Epithelial cell of proximal tubule (primary cell): ENCODE measurements at regions not wholly inside any gene's neighbourhood (a gene's known extent, or its start where the extent isn't known, plus 50 kb on each side); places are given as distances from the start of the nearest gene placed in this dataset.
"Not testable (repeated sequence)": the region's sequence is repeated elsewhere in the genome, so short reads cannot be mapped to it uniquely, and the experiment has no call there.

Experiments used
- DNase-seq: peaks from one replicate; pipeline ENCODE4 v3.0.0-alpha.2; 2011; ENCODE audit warnings: low read depth
- H3K4me3 ChIP-seq: 2 replicates; pipeline ENCODE4 v1.5.1; 2011; ENCODE audit warnings: low read depth, mild to moderate bottlenecking, low read length
- TF ChIP-seq, protein P1 (sequence below): conservative IDR thresholded peaks from 2 replicates; pipeline ENCODE4 v1.5.1; 2012; ENCODE audit warnings: low read depth, mild to moderate bottlenecking, low read length

GRCh38 chr7:66464059-66464458 lies 164.6 kb upstream of the KCTD7 start:
- TF ChIP-seq, protein P1, sequence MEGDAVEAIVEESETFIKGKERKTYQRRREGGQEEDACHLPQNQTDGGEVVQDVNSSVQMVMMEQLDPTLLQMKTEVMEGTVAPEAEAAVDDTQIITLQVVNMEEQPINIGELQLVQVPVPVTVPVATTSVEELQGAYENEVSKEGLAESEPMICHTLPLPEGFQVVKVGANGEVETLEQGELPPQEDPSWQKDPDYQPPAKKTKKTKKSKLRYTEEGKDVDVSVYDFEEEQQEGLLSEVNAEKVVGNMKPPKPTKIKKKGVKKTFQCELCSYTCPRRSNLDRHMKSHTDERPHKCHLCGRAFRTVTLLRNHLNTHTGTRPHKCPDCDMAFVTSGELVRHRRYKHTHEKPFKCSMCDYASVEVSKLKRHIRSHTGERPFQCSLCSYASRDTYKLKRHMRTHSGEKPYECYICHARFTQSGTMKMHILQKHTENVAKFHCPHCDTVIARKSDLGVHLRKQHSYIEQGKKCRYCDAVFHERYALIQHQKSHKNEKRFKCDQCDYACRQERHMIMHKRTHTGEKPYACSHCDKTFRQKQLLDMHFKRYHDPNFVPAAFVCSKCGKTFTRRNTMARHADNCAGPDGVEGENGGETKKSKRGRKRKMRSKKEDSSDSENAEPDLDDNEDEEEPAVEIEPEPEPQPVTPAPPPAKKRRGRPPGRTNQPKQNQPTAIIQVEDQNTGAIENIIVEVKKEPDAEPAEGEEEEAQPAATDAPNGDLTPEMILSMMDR, result no peak
- no peak for DNase-seq
- H3K4me3 ChIP-seq, result no peak overlapping the region

DNA sequence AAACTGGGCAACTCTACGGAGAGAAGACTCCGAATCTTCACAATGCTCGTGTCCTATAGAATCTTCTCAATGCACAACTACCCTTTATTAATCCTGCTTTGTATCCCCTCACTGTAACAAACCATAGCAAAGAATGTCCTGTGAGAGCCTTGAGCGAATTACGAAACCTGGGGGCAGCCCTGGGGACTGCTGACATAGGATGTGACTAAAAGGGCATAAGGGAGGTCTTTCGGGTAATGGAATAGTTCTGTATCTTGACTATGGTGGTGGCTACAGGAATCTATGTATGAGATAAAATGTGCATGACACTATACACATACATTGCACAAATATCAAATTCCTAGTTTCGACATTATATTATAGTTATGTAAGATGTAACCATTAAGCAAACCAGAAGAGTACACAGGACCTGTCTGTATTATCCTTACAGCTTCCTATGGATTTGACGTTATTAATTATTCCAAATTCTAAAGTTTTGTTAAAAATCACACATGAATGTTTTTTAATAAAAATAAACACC lies 162.5 kb upstream of the KCTD7 start:
- TF ChIP-seq, protein P1, result no peak

GRCh38 chr7:66467887-66468286 lies 160.8 kb upstream of the KCTD7 start:
- H3K4me3 ChIP-seq, result no peak overlapping the region
- TF ChIP-seq, protein P1, result no peak
- no peak for DNase-seq

More for the DNA sequence above, 162.5 kb upstream of the KCTD7 start:
- H3K4me3 ChIP-seq, result no peak overlapping the region
- no peak for DNase-seq

- DNase-seq, H3K4me3 ChIP-seq: not testable (repeated sequence)
These were observed 155.6 kb upstream of the KCTD7 start for GRCh38 chr7:66473064-66473463.

GRCh38 chr7:66474441-66474840 lies 154.2 kb upstream of the KCTD7 start:
- no peak for DNase-seq
- no peak overlapping the region for H3K4me3 ChIP-seq
- TF ChIP-seq, protein P1, result no peak

GRCh38 chr7:66476056-66476455 lies 152.6 kb upstream of the KCTD7 start:
- H3K4me3 ChIP-seq, DNase-seq: not testable (repeated sequence)

- H3K4me3 ChIP-seq, DNase-seq: not testable (repeated sequence)
These were observed 150.8 kb upstream of the KCTD7 start for GRCh38 chr7:66477822-66478397.

GRCh38 chr7:66481229-66481628 lies 147.5 kb upstream of the KCTD7 start:
- H3K4me3 ChIP-seq, DNase-seq: not testable (repeated sequence)

- H3K4me3 ChIP-seq, DNase-seq: not testable (repeated sequence)
These were observed 139.6 kb upstream of the KCTD7 start for GRCh38 chr7:66489065-66489464.

GRCh38 chr7:66489741-66490140 lies 138.9 kb upstream of the KCTD7 start:
- not testable (repeated sequence) for H3K4me3 ChIP-seq, DNase-seq

DNA sequence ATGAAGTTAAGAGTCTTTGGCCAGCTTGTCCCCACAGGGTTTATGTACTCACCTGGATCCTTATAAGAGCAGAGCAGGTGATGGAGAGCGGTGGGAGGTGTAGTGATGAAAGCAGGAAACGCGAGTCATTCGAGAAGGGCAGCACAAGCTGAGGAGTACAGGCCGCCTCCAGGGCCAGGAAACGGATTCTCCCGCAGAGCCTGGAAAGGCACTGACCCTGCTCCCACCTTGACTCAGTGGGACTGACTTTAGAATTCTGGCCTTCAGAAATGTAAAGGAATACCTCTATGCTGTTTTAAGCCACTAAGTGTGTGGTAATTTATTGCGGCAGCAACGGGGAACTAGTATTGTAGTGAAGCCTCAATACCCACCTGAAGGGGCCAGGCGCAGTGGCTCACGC lies 137.7 kb upstream of the KCTD7 start:
- not testable (repeated sequence) for H3K4me3 ChIP-seq, DNase-seq

DNA sequence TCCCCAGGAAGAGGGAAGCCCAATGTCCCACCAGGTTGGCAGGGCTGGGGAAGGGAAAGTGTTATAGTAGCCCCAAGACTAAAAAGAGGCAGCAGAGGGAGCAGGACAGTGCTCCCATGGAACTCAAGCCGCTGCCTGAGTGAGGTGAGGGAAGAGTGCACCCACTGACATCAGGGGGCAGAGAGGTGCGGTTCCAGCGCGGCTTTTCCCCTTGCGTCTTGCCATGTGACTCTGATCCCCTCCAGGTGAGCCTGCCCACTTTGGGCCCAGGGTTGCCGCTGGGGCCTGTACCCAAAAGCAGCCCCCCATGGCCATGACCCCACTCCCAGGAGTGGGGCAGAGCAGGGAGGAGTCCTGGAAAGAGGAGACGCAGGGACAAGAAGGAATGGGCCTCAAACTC lies 136.3 kb upstream of the KCTD7 start:
- not testable (repeated sequence) for DNase-seq
- H3K4me3 ChIP-seq, result peak overlapping the region; percentile 87
